MCF 10A (cell line): ENCODE measurements at regions not wholly inside any gene's neighbourhood (a gene's known extent, or its start where the extent isn't known, plus 50 kb on each side); places are given as distances from the start of the nearest gene placed in this dataset.

Experiments used
- BruUV-seq: library from RNA; stranded (reverse); fragments of 400-500 nt; replicated peaks from 2 replicates; lab custom pipeline; 2021; lab: Mats Ljungman, UMichigan
- CTCF ChIA-PET: fragments of 300-600 bp; sonication (Branson Sonifier 250); formaldehyde crosslinking; extraction: SDS; loops from one replicate; lab custom pipeline; 2021; ENCODE audit warnings: antibody characterized with exemption, inconsistent platforms; lab: Yijun Ruan, JAX
- POLR2A ChIA-PET: fragments of 300-600, 350-650 bp; sonication (Branson Sonifier 250); formaldehyde crosslinking; extraction: SDS; loops from one replicate; lab custom pipeline; 2020; ENCODE audit warnings: antibody characterized with exemption, inconsistent platforms; lab: Yijun Ruan, JAX
- DNase-seq: peaks from one replicate; pipeline ENCODE4 v3.0.0-alpha.2; 2018; ENCODE audit not compliant: unreplicated experiment
- H3K27ac Mint-ChIP-seq: one replicate; pipeline ENCODE4 v1.8.0; 2022; ENCODE audit warnings: mild to moderate bottlenecking, low read depth, mixed read lengths; ENCODE audit not compliant: unreplicated experiment
- H3K27me3 Mint-ChIP-seq: one replicate; pipeline ENCODE4 v1.8.0; 2022; ENCODE audit warnings: mixed read lengths; ENCODE audit not compliant: insufficient read depth, unreplicated experiment
- H3K36me3 Mint-ChIP-seq: one replicate; pipeline ENCODE4 v1.8.0; 2022; ENCODE audit warnings: mild to moderate bottlenecking, moderate library complexity, mixed read lengths; ENCODE audit not compliant: insufficient read depth, unreplicated experiment
- H3K4me1 Mint-ChIP-seq: one replicate; pipeline ENCODE4 v1.8.0; 2022; ENCODE audit warnings: mixed read lengths; ENCODE audit not compliant: insufficient read depth, unreplicated experiment
- H3K4me3 Mint-ChIP-seq: one replicate; pipeline ENCODE4 v1.8.0; 2022; ENCODE audit warnings: mild to moderate bottlenecking, moderate library complexity, mixed read lengths; ENCODE audit not compliant: unreplicated experiment
- H3K9me3 Mint-ChIP-seq: one replicate; pipeline ENCODE4 v1.8.0; 2022; ENCODE audit warnings: mixed read lengths; ENCODE audit not compliant: unreplicated experiment
- CTCF ChIP-seq: fragments of 200-600 bp; IDR thresholded peaks from one replicate; pipeline ENCODE4 v1.8.0; 2022; ENCODE audit warnings: antibody characterized with exemption, mild to moderate bottlenecking; ENCODE audit not compliant: unreplicated experiment
- intact Hi-C: fragments of 100-400 bp; cut with micrococcal nuclease; formaldehyde crosslinking; loops from 2 replicates; pipeline ENCODE4 v1.14.1; 2022

- Mint-ChIP-seq H3K27ac (no peak overlapping the region), H3K9me3 (no peaks in the 10 kb centered on the region), H3K4me1 (no peaks in the 10 kb centered on the region), H3K36me3 (no peaks in the 10 kb centered on the region), H3K4me3 (no peak overlapping the region), H3K27me3 (no peaks in the 10 kb centered on the region)
- ChIA-PET POLR2A (interaction anchor here (0.6 kb wide), 1 partner anchor 311 kb away, joined by 3 read pairs; no protein-coding TSS in a partner anchor), CTCF (no interaction called here)
- no TSS peak for BruUV-seq
- DNase-seq, result no peak
- intact Hi-C loops, result no loop called here
- no peak for TF ChIP-seq CTCF
Measured at GRCh38 chr7:84583331-84583730, 388.7 kb upstream of the SEMA3A start.

GRCh38 chr7:84582747-84583146 is 388.2 kb upstream of the SEMA3A start:
- no TSS peak for BruUV-seq

GRCh38 chr7:84578825-84579224 is 384.2 kb upstream of the SEMA3A start:
- no peaks in the 10 kb centered on the region for H3K27me3 Mint-ChIP-seq
- no peak overlapping the region for H3K27ac Mint-ChIP-seq
- no peaks in the 10 kb centered on the region for H3K4me1 Mint-ChIP-seq
- no peak for TF ChIP-seq CTCF
- intact Hi-C loops, result no loop called here
- BruUV-seq, result no TSS peak
- H3K36me3 Mint-ChIP-seq, result no peaks in the 10 kb centered on the region
- ChIA-PET POLR2A (no interaction called here), CTCF (no interaction called here)
- no peaks in the 10 kb centered on the region for H3K9me3 Mint-ChIP-seq
- no peak for DNase-seq
- H3K4me3 Mint-ChIP-seq, result no peak overlapping the region

More at GRCh38 chr7:84582747-84583146, 388.2 kb upstream of the SEMA3A start:
- H3K27ac Mint-ChIP-seq, result no peak overlapping the region
- no peaks in the 10 kb centered on the region for H3K36me3 Mint-ChIP-seq
- ChIA-PET POLR2A (interaction anchor here (0.6 kb wide), 1 partner anchor 311 kb away, joined by 3 read pairs; no protein-coding TSS in a partner anchor), CTCF (no interaction called here)
- TF ChIP-seq CTCF, result no peak
- no peaks in the 10 kb centered on the region for H3K9me3 Mint-ChIP-seq
- no peak overlapping the region for H3K4me3 Mint-ChIP-seq
- H3K27me3 Mint-ChIP-seq, result no peaks in the 10 kb centered on the region
- DNase-seq, result no peak
- H3K4me1 Mint-ChIP-seq, result no peaks in the 10 kb centered on the region
- intact Hi-C loops, result no loop called here

GRCh38 chr7:84568781-84569180 is 374.2 kb upstream of the SEMA3A start:
- Mint-ChIP-seq H3K27ac (no peak overlapping the region), H3K36me3 (no peaks in the 10 kb centered on the region), H3K4me3 (no peak overlapping the region), H3K27me3 (no peaks in the 10 kb centered on the region), H3K4me1 (no peaks in the 10 kb centered on the region), H3K9me3 (no peaks in the 10 kb centered on the region)
- TF ChIP-seq CTCF, result no peak
- ChIA-PET CTCF (no interaction called here), POLR2A (no interaction called here)
- intact Hi-C loops, result no loop called here
- no TSS peak for BruUV-seq
- no peak for DNase-seq
